ENCODE measurements at regions not wholly inside any gene's neighbourhood (a gene's known extent, or its start where the extent isn't known, plus 50 kb on each side); places are given as distances from the start of the nearest gene placed in this dataset.

- DNase-seq (ENCODE audit: insufficient read length, low spot score) (no peak), FAIRE-seq (no peak)
- TF ChIP-seq CTCF (IDR thresholded peaks at IDR 0.05; ENCODE audit: insufficient read depth, missing control alignments) = no peak
Measured at GRCh38 chr5:9784231-9784630, 154.1 kb upstream of the TAS2R1 start.

GRCh38 chr5:9782826-9783560 lies 152.8 kb upstream of the TAS2R1 start:
- peak; percentile 31 for DNase-seq (ENCODE audit: insufficient read length, low spot score)
- no peak for FAIRE-seq
- TF ChIP-seq CTCF (IDR thresholded peaks at IDR 0.05; ENCODE audit: insufficient read depth, missing control alignments) = no peak

- TF ChIP-seq CTCF (IDR thresholded peaks at IDR 0.05; ENCODE audit: insufficient read depth, missing control alignments) = no peak
- FAIRE-seq (no peak), DNase-seq (ENCODE audit: insufficient read length, low spot score) (no peak)
Measured at GRCh38 chr5:9781890-9782289, 151.7 kb upstream of the TAS2R1 start.

- DNase-seq (ENCODE audit: insufficient read length, low spot score) (no peak), FAIRE-seq (no peak)
- no peak for TF ChIP-seq CTCF (IDR thresholded peaks at IDR 0.05; ENCODE audit: insufficient read depth, missing control alignments)
Measured at GRCh38 chr5:9781275-9781674, 151.1 kb upstream of the TAS2R1 start.

GRCh38 chr5:9780501-9780900 lies 150.3 kb upstream of the TAS2R1 start:
- DNase-seq (ENCODE audit: insufficient read length, low spot score) (no peak), FAIRE-seq (no peak)
- TF ChIP-seq CTCF (IDR thresholded peaks at IDR 0.05; ENCODE audit: insufficient read depth, missing control alignments) = no peak

GRCh38 chr5:9776525-9776924 lies 146.4 kb upstream of the TAS2R1 start:
- DNase-seq (ENCODE audit: insufficient read length, low spot score) (no peak), FAIRE-seq (no peak)
- no peak for TF ChIP-seq CTCF (IDR thresholded peaks at IDR 0.05; ENCODE audit: insufficient read depth, missing control alignments)

- no peak for DNase-seq (ENCODE audit: insufficient read length, low spot score)
- no peak for TF ChIP-seq CTCF (IDR thresholded peaks at IDR 0.05; ENCODE audit: insufficient read depth, missing control alignments)
- no peak for FAIRE-seq
Measured at GRCh38 chr5:9775339-9775738, 145.2 kb upstream of the TAS2R1 start.
